Umbilical cord (tissue), 1 donor: ENCODE measurements at regions not wholly inside any gene's neighbourhood (a gene's known extent, or its start where the extent isn't known, plus 50 kb on each side); places are given as distances from the start of the nearest gene placed in this dataset.
"Not testable (repeated sequence)": the region's sequence is repeated elsewhere in the genome, so short reads cannot be mapped to it uniquely, and the experiment has no call there.

Experiments used
- DNase-seq: peaks from one replicate; pipeline ENCODE4 v3.0.0-alpha.2; 2015; ENCODE audit warnings: low spot score

DNA sequence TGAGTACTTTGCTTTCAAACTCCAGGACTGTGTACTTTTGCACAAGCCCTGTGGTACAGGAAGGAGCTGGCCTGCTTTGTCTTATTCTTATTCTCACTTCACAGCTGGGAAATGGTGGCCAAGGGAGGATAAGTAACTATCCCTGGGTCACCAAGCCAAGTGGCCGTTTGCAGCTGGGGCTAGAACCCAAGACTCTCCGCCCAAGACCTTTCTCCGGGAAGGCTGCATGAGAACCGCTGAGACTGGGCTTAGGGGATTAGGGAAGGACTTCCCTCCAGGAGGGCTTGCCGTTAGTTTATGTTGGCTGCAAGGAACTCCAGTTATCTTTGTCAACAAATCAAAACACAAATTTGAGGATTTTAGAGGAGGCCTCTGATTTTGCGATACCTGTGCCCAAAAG, 109.5 kb upstream of the ADRA1D start:
- DNase-seq: peak; percentile 12

DNA sequence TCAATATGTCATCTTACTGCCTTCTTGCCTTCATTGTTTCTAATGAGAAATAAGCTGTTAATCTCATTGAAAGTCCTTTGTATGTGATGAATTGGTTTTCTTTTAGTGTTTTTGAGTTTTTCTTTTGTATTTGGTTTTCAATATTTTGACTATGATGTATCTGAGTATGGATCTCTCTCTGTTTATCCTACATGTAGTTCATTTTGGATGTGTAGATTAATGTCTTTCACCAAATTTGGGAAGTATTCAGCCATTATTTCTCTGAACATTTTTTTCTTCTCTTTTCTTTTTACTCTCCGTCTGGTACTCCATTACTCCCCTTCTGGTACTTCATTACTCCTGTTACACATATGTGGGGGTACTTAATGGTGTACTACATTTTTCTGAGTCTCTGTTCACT, 103.3 kb upstream of the ADRA1D start:
- DNase-seq: no peak

- DNase-seq: no peak
Observed at GRCh38 chr20:4350096-4350495, 101.0 kb upstream of the ADRA1D start.

- DNase-seq: no peak
Observed at GRCh38 chr20:4344670-4345069, 95.6 kb upstream of the ADRA1D start.

DNA sequence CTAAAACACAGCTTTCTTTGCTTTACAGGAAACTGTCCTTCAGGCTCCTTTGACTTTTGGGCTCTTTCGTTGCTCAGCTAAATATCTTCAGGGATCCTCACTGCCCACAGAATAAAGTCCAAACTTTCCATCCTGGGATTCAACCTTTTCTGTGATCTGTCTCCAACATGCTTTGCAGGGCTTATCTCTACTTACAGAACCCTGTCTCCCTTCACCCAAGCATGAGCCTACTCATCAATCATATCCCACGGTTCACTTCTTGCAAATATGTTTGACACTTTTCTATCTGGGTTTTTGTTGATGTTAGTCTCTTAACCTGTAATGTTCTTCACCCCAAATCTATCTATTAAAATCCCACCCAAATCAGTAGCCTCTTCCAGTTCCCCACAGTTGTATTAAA, 93.5 kb upstream of the ADRA1D start:
- peak; percentile 81 for DNase-seq

DNA sequence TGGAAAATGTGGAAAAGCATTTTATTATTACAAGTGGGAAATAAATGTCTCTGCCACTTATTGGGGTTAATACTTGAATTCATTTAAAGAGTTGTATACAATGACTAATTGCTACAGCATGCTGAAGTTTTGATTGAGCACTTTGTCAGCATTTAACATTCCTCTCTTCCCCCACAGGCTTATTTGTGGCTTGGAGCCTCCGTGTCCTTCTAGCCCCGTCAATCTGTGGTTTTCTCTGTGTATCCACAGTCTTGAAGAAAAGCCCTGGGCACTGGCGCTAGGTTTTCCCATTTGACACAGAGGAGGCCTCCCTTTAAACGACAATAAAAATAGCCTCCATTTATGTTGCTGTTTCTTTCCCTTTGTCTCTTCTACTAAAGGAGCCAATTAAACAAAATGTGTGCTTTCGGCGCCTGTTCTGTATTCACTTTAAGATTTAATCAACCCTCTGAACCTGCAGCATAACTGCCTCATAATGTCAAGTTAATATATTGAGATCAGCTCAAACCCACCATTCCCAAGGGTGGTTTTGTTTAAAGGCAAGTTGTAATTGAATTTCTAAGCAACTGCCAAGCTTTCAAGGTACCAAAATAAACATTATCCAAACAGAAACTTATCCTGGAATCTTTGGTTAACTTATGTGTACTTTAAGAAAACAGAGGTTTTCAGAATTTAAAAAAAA, 92.9 kb upstream of the ADRA1D start:
- DNase-seq: no peak

- DNase-seq: no peak
Observed at GRCh38 chr20:4335722-4336121, 86.6 kb upstream of the ADRA1D start.

DNA sequence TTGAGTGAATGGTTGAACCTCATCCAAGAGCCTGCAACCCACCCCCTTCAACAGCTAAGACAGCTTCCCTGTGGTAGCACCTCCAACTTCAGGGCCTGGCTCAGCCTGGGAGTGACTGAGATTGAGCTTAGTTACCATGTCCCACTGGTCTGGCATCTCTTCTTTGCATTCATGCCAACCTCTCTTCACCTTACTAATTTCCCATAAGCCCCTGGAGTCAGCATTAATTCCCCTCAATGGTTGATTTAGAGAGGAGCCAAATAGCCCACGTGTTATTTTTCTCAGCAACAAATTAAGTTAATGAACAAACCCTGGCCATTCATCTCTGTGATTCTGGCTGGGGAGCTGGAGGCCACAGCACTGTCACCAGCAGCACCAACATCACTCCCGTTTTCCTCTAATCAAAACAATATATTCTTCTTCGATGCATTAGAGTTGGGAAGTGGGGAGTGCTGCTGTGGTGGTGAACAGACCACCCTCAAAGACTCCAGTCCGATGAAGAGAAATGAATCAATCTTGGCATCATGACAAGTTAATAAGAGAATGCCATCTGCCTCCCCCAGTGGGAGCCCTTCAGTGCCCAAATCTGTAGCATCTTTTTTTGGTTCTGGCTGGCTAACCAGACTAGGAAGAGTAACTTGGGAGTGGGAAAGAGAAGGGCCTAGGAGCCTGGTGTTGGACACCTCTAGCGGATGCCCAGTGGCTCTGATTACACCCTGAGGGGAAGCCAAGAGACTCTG, 83.2 kb upstream of the ADRA1D start:
- DNase-seq: no peak

- DNase-seq: no peak
Observed at GRCh38 chr20:4330011-4330410, 80.9 kb upstream of the ADRA1D start.

- no peak for DNase-seq
Observed at GRCh38 chr20:4329232-4329631, 80.1 kb upstream of the ADRA1D start.

GRCh38 chr20:4328541-4328940, 79.5 kb upstream of the ADRA1D start:
- DNase-seq: no peak

DNA sequence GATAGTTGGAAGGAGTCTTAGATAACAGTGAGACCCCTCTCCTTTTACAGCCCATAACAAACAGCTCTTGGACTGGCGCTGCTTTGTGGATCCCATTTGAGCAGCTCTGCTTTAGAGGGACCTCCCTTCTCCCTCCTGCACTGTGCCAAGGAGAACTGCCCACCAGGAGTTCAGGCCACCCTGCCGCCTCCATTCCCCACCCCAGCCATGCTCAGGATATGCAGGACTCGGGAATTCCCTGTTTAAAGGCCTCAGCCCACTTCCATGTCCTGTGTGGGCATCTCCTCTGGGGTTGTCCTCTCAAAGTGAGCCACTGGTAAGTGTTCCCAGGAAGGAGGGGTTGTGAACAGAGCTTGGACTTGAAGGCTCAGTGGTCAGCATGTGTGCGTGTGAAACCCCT, 78.9 kb upstream of the ADRA1D start:
- DNase-seq: no peak

DNA sequence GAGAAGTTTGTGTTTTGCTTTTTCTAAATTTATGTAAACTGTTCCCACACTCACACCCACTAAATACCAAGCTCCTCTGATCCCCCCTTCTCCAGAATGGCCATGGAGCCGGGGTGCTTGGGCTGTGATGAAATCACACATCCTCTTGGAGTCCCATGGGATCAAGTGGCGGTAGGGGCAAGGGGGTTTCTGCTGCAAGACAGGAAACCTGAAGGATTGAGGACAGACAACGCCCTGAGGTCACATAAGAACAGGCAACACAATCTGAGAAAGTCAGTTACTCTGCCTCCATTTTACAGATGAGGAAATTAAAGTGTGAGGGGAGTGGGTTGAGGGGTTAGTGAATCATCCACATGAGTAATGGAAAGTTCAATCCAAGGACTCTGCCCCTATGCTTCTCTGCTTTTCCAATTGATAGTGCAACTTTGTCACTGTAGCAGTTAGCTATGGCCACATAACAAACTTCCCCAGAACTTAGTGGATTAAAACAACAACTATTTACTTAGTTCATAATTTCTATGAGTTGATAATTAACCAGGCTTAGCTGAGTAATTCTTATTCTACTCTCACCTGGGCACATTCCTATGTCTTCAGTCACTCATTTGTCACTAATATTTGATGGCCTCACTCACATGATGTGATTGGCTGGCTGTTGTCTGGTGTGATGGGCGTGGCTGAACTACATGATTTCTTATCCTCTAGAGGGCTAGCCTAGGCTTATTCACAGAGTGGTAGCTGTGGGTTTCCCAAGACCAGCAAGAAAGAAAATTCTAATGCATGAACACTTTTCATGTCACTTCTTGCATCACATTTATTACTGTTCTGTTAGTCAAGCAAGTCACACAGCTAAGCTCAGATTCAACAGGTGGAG, 77.3 kb upstream of the ADRA1D start:
- DNase-seq: no peak

GRCh38 chr20:4325548-4326187, 76.6 kb upstream of the ADRA1D start:
- no peak for DNase-seq

- DNase-seq: no peak
Observed at GRCh38 chr20:4324611-4325243, 75.6 kb upstream of the ADRA1D start.

DNA sequence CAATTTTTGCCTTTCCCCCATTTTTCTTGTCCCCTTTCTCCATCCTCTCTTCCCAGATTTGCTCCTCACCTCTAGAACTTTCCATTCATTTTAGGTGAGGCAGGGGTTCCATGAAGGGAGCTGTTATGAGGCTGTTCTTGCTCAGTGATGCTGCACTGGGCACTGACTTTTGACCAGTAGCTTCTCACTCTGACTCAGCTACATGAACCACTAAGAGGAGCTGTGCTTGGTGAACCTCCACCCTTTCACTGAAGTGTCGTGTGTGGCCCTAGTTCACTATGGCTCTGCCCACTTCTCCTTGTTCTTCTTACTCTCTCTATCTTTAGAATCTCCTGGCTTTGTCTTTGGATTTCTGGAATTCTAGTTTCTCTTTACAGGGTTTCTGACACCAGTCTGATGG, 73.4 kb upstream of the ADRA1D start:
- DNase-seq: no peak

- no peak for DNase-seq
Observed at GRCh38 chr20:4320291-4320690, 71.2 kb upstream of the ADRA1D start.

DNA sequence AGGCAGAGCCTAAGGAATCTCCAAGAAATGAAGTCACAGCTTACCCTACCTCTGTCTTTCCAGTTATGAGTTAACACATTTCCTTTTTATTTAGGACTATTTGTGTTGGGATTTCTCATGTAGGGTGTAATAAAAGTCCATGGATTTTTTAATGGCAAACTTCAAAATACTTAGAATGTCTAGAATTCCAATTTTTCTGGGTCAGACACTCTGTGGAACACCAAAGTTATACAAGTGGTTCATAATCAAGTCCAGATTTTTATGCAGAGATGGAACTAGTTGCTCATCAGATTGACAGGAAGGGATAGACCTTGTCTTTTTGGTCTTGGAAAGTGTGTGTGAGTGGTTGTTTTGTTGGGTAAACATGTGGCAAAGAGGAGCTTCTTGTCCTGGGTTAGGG, 69.8 kb upstream of the ADRA1D start:
- DNase-seq: no peak

GRCh38 chr20:4310616-4311015, 61.5 kb upstream of the ADRA1D start:
- DNase-seq: not testable (repeated sequence)

GRCh38 chr20:4306206-4306605, 57.1 kb upstream of the ADRA1D start:
- DNase-seq: no peak

- DNase-seq: no peak
Observed at GRCh38 chr20:4305091-4305490, 56.0 kb upstream of the ADRA1D start.

GRCh38 chr20:4304601-4305000, 55.5 kb upstream of the ADRA1D start:
- no peak for DNase-seq
